Stimulated activated CD4-positive, alpha-beta T cell treated with anti-CD3 and anti-CD28 coated beads, Interleukin-15, amount 100 ng/mL, for 48 hours (primary cell): ENCODE measurements at regions not wholly inside any gene's neighbourhood (a gene's known extent, or its start where the extent isn't known, plus 50 kb on each side); places are given as distances from the start of the nearest gene placed in this dataset.

Source experiments
- DNase-seq, 2 donors: peaks; one replicate each; pipeline ENCODE4 v3.0.0-alpha.2; 2020; ENCODE audit warnings: low read depth in 2 of 2

- DNase-seq = no peak
These were observed 372.3 kb upstream of the IL12A start for GRCh38 chr3:159616234-159616825.

- DNase-seq = no peak
These were observed 369.2 kb upstream of the IL12A start for GRCh38 chr3:159619341-159619885.

GRCh38 chr3:159620281-159620680 lies 368.4 kb upstream of the IL12A start:
- DNase-seq = no peak

GRCh38 chr3:159620873-159621272 lies 367.8 kb upstream of the IL12A start:
- no peak for DNase-seq

DNA sequence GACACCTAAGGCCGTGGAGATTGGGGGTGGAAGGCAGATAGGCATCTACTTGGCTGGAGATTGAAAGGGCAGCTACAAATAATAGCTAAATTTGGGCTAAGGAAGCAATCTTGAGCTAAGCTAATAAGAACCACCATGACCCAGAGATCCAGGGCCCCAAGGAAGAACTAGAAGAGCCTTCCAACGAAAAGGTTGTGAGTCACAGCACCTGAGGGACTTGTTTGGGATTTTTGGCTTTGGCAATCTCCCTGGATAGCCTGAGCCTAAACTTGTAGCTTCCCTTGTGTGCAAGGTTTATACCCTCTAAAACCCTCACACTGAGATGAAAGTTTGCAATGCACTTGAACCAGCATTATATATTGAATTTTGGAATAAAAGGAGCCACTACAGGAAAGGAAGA lies 364.0 kb upstream of the IL12A start:
- no peak for DNase-seq

GRCh38 chr3:159625594-159625993 lies 363.0 kb upstream of the IL12A start:
- no peak for DNase-seq

DNA sequence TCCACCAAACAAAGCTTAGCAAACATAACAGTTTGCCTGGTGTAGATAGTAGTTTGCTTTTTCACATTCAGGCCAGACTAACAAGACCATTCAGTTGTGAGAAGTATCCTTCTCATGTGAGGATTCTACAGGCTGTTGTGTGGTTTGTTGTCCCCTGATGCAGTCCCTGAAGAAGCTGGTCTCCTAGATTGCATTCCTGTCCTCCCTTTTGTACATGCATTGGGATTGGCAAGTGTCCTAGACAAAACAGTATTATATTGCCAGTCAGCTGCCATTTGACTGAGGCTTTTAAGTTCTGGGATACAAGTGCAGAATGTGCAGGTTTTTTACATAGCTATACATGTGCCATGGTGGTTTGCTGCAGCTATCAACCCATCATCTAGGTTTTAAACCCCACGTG lies 362.0 kb upstream of the IL12A start:
- DNase-seq = no peak

- no peak for DNase-seq
These were observed 361.4 kb upstream of the IL12A start for GRCh38 chr3:159627229-159627628.

- DNase-seq = no peak
These were observed 361.0 kb upstream of the IL12A start for GRCh38 chr3:159627634-159628033.

DNA sequence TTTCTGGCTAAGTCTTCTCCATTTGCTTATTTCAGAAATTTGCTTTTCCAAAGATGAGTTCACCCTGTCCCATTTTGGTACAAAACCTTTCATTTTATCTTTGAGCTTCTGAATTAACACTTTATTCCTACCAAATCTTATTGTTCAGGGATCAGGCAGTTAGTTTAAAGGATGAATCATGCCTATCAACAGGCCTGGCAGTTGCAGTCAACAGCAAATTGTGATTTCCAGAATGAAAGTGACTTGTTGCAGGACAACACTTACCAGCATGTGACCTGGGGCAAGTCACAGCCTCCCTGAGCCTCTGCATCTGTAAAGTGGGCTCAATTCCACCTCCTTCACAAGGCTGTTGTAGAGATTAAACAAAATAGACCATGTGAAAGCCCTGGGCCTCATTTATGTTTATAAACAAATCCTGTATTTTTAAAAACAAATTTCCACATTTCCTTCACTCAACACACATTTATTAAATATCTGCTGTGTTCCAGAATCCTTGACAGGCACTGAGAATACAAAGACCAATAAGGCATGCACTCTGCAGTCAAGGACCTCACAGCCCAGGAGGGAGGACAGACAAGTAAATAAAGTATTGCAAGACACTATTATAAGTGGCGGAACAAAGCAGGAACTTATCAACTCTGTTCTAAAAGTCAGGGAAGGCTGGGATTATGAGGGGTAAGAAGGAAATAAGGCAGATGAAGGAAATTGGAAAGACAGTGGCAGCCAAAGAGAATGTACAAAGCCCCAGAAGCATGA lies 359.1 kb upstream of the IL12A start:
- no peak for DNase-seq

- no peak for DNase-seq
These were observed 357.4 kb upstream of the IL12A start for GRCh38 chr3:159631226-159631625.

DNA sequence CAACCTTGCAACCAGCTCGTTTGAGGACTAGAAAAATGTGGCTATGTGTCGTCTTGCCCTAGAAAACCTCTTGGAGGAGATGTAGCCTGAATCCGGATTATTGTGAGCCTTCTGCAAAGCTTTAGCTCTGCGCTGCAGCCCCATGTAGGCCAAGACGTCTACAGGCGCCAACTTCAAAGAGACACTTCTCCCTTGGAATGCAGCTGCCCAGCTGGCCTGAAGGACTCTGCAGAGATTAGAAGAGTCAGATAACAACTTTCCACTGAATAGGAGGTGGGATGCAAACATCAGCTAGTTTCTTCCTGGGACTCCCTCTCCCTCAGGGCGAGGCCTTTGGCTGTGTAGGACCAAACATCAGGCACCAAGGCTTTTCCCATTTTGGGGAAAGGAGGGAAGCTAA lies 356.5 kb upstream of the IL12A start:
- no peak for DNase-seq

- no peak for DNase-seq
These were observed 355.8 kb upstream of the IL12A start for GRCh38 chr3:159632851-159633250.

DNA sequence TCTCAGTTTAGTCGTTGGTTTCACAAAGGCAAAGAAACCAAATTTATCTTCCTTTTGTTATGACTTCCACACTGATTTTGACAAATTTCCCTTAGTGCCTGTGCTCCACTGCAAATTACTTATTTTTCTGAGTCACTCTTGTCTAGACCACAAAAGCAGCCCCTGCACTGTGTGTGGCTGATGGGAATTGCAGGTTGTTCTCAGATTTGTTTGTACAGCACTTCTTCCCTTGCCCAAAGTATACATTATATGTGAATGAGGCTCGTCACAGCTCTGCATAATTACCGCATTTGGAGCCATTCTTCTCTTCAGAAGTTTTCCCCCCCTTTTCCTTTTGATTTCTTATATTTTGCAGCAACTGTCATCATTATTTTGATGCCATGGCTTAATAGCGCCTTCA lies 354.2 kb upstream of the IL12A start:
- no peak for DNase-seq

GRCh38 chr3:159635047-159635641 lies 353.5 kb upstream of the IL12A start:
- no peak for DNase-seq

DNA sequence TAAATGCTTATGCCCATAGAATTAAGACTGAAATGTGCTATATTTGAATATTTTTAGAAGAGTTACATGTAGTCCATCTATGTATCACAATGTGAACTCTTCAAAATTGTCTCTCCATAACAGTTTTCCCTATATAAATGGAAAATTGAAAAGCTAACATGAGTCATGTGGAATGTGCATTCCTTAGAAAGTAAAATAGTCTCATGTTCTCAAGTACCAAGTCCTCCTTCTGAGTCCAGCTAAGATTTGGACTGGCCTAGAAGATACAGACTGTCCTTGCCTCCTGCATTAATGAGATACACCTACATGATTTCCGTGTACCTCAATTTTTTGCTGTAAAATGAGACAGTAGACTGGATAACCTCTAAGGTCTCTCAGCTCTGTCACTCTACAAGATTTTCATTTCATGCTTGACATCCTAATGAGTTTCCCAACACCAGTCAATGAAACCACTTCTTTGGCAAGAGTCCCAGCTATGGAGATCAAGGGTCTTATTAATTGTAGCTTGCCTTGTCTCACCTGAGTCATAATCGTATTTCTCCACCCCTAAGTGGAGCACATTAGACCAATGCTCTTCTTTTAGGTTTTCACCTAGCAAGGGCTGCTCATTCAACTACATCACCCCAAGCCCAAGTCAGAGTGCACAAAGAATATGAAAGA lies 350.6 kb upstream of the IL12A start:
- DNase-seq = no peak

DNA sequence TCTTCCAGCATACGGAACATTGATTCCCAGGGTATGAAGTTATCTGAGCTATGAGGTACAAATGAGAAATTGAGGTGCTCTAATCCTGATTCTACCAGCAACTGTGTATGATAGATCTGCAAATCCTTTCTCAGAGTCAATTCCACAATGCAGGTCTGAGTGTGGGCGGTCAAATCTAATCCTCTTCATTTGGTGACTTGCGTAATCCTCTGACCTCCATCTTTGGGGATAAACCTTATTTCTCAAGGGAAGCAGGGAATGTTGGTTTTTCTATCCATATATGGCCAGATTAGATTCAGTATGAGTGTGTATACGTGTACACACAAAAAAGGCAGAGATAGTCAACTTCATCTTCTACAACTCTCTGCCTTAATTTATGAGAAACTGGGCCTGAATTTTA lies 348.4 kb upstream of the IL12A start:
- DNase-seq = no peak

DNA sequence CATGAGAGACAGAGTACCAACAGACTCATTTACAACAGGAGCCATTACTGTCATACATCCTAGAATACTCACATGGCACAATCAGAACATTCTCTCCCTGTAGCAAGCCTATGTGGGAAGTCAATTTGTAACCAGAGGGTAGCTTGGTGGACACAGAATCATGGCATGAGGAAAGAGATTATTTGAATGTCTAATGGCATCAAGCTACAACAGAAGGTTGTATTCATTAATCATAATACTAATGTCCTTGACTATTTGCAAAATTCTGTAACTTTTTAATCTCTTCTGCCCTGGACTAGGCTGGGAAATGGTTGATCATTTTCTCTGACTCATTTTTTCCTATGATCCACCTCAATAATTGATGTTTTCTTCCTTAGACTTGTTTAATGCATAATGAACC lies 345.2 kb upstream of the IL12A start:
- DNase-seq = no peak

GRCh38 chr3:159645874-159646273 lies 342.8 kb upstream of the IL12A start:
- DNase-seq = no peak

DNA sequence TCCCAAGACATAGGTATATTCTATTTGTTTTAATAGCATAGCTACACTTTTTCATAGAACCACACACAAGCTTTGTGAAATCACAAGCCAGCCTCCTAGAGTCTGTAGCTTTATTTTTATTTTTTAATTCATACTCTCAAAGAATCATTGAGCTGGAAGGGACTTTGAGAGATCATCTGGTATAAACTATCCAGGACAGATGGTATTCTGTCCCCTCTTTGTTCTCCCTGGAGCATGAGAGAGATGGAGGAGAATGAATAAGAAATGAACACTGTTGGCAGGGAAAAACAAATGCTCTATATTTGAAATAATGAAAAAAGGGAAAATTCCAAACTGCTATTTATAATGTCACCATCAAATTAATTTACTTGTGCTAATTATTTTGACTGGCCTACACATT lies 338.7 kb upstream of the IL12A start:
- DNase-seq = no peak

DNA sequence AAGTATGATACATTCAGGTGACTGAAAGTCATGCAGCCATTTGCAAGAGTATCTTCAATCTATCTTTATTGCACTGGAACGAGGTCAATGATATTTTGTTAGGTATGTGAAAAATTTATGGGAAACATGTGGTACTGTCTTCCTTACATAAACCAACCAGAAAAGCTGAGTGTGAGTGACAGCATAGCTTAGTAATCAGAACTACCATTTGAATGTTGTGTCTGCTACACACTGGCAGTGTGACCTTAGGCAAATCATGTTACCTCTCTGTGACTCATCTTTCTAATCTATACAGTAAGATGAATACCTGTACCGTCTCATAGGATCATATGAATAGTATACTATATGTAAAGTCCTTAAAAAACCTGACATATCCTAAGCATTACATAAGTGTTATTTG lies 337.9 kb upstream of the IL12A start:
- no peak for DNase-seq

DNA sequence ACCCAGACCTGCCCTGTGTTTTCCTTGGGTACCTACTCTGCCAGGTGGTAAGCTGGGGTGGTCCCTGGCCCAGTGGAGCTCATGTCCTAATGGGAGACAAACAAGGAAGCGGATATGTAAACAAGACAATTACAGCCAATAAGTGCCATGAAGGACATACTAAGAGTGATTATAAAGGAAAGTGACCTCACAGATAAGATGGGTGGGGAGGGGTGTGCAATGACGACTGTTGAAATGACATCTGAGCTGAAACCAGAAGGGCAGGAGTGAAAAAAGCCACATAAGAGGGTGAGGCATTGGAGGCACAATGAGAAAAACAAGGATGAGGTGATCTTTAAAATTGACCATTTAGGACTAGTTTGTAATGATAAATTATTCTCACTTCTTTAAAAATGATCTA lies 336.2 kb upstream of the IL12A start:
- no peak for DNase-seq
